ENCODE measurements at regions not wholly inside any gene's neighbourhood (a gene's known extent, or its start where the extent isn't known, plus 50 kb on each side); places are given as distances from the start of the nearest gene placed in this dataset.
A peak's percentile ranks its signal among the peaks of the same experiment; 100 is the strongest.
"Not testable (repeated sequence)": the region's sequence is repeated elsewhere in the genome, so short reads cannot be mapped to it uniquely, and the experiment has no call there.

GRCh38 chr16:5918567-5919130 is 821.1 kb upstream of the EEF2KMT start:
- DNase-seq: peak; percentile 6

- DNase-seq: no peak
Observed at GRCh38 chr16:5917436-5918195, 820.0 kb upstream of the EEF2KMT start.

- DNase-seq: no peak
Observed at GRCh38 chr16:5916711-5917191, 819.2 kb upstream of the EEF2KMT start.

- no peak for DNase-seq
Observed at GRCh38 chr16:5911241-5911640, 813.6 kb upstream of the EEF2KMT start.

GRCh38 chr16:5909556-5909955 is 812.0 kb upstream of the EEF2KMT start:
- not testable (repeated sequence) for DNase-seq

GRCh38 chr16:5907544-5907943 is 809.9 kb upstream of the EEF2KMT start:
- no peak for DNase-seq

GRCh38 chr16:5906351-5906750 is 808.8 kb upstream of the EEF2KMT start:
- DNase-seq: no peak

GRCh38 chr16:5905935-5906334 is 808.3 kb upstream of the EEF2KMT start:
- no peak for DNase-seq

GRCh38 chr16:5903832-5904231 is 806.2 kb upstream of the EEF2KMT start:
- no peak for DNase-seq

GRCh38 chr16:5903153-5903552 is 805.6 kb upstream of the EEF2KMT start:
- DNase-seq: no peak

GRCh38 chr16:5900046-5900445 is 802.5 kb upstream of the EEF2KMT start:
- DNase-seq: no peak

- no peak for DNase-seq
Observed at GRCh38 chr16:5895976-5896375, 798.4 kb upstream of the EEF2KMT start.

- no peak for DNase-seq
Observed at GRCh38 chr16:5895137-5895536, 797.5 kb upstream of the EEF2KMT start.

- DNase-seq: no peak
Observed at GRCh38 chr16:5891296-5891695, 793.7 kb upstream of the EEF2KMT start.

- no peak for DNase-seq
Observed at GRCh38 chr16:5885521-5885920, 787.9 kb upstream of the EEF2KMT start.

- DNase-seq: no peak
Observed at GRCh38 chr16:5884996-5885395, 787.4 kb upstream of the EEF2KMT start.

GRCh38 chr16:5884339-5884738 is 786.7 kb upstream of the EEF2KMT start:
- no peak for DNase-seq

GRCh38 chr16:5882087-5882640 is 784.6 kb upstream of the EEF2KMT start:
- DNase-seq: no peak

- DNase-seq: no peak
Observed at GRCh38 chr16:5875416-5875815, 777.8 kb upstream of the EEF2KMT start.

- peak; percentile 22 for DNase-seq
Observed at GRCh38 chr16:5874899-5875298, 777.3 kb upstream of the EEF2KMT start.

GRCh38 chr16:5873221-5873620 is 775.6 kb upstream of the EEF2KMT start:
- DNase-seq: no peak

GRCh38 chr16:5870886-5871691 is 773.5 kb upstream of the EEF2KMT start:
- DNase-seq: peak; percentile 67

- DNase-seq: peak; percentile 17
Observed at GRCh38 chr16:5867250-5867649, 769.7 kb upstream of the EEF2KMT start.

Data from NCI-H748 treated with DMSO at 0.1 percent for 48 hours (cell line).